ENCODE measurements at regions not wholly inside any gene's neighbourhood (a gene's known extent, or its start where the extent isn't known, plus 50 kb on each side); places are given as distances from the start of the nearest gene placed in this dataset.

GRCh38 chr10:21413268-21413667 is 112.2 kb downstream of the SKIDA1 start:
- TF ChIP-seq SIN3A (IDR thresholded peaks at IDR 0.05; ENCODE audit: borderline replicate concordance, insufficient read depth, low read length) (no peak), TAF1 (IDR thresholded peaks at IDR 0.05; ENCODE audit: borderline replicate concordance, insufficient read depth, low read length) (no peak), POLR2AphosphoS5 (IDR thresholded peaks at IDR 0.05; ENCODE audit: low read depth, low read length) (no peak)

Measured in PFSK-1 (cell line).